ENCODE measurements at regions not wholly inside any gene's neighbourhood (a gene's known extent, or its start where the extent isn't known, plus 50 kb on each side); places are given as distances from the start of the nearest gene placed in this dataset.

DNA sequence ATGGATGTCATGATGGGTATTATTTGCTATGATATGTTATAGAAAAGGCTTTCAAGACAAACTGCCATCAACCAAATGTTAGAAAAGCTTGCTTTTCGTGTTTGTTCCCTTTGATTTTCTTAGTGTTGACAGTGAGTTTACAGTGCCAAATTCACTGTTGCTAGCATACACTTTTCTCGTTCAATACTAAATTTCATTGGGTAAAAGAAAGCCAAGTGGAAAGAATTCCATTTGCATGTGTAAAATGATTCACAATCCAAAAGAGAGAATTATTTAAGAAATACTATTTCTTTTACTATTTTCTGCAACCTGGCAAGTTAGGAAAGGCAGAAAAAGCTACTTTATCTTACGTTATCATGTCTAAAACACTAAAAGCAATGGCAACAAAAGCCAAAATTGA, 301.4 kb downstream of the OTOL1 start:
- in situ Hi-C loops (cut with HindIII; ENCODE audit: extremely low pct_ligation_motif_present, low pct_unique_long_range_greater_than_20kb) (no loop called here), intact Hi-C loops (cut with micrococcal nuclease; ENCODE audit: unreplicated experiment) (no loop called here)
- Histone ChIP-seq H3K9ac (ENCODE audit: insufficient read depth, low read depth, low read length) (no peak overlapping the region), H4K20me1 (ENCODE audit: insufficient read depth, low read length) (no peaks in the 10 kb centered on the region), H3K27ac (ENCODE audit: extremely low read length, insufficient read depth, low read length) (no peak overlapping the region), H3K4me3 (replicated peaks in 1 of 3; ENCODE audit: insufficient read depth in 1 of 3, low read depth in 2 of 3, low read length in 3 of 3) (no peak overlapping the region), H3K9me3 (ENCODE audit: low read length) (no peaks in the 10 kb centered on the region), H3K36me3 (replicated peaks in 1 of 2; ENCODE audit: control insufficient read depth in 1 of 2, insufficient read depth in 2 of 2, low read length in 2 of 2) (no peaks in the 10 kb centered on the region), H3K4me1 (ENCODE audit: insufficient read depth, low read length) (no peaks in the 10 kb centered on the region), H3K27me3 (ENCODE audit: control insufficient read depth in 1 of 2, insufficient read depth in 2 of 2, low read length in 2 of 2) (no peaks in the 10 kb centered on the region), H2AFZ (ENCODE audit: low read length) (no peak overlapping the region), H3K79me2 (ENCODE audit: insufficient read depth, low read length) (no peaks in the 10 kb centered on the region), H3K4me2 (ENCODE audit: low read depth, low read length) (no peak overlapping the region)
- DNase-seq (ENCODE audit: low spot score), result no peak
- FAIRE-seq, result no peak
- POLR2A ChIA-PET, result no interaction called here
- ATAC-seq, result no peak
- no TSS peak for BruUV-seq (replicated peaks)
- CTCF ChIA-PET (ENCODE audit: low intra/inter-chr PET ratio, low total read pairs), result no interaction called here
- TF ChIP-seq CHCHD3 (CRISPR knock-in tag; IDR thresholded peaks at IDR 0.05) (no peak), ARNT (IDR thresholded peaks at IDR 0.05) (no peak), ERF (CRISPR knock-in tag; IDR thresholded peaks at IDR 0.05) (no peak), ZNF432 (CRISPR knock-in tag; IDR thresholded peaks at IDR 0.05; ENCODE audit: borderline replicate concordance) (no peak), ONECUT2 (CRISPR knock-in tag; IDR thresholded peaks at IDR 0.05) (no peak), JUNB (CRISPR knock-in tag; IDR thresholded peaks at IDR 0.05; ENCODE audit: borderline replicate concordance) (no peak), NKX3-1 (CRISPR knock-in tag; IDR thresholded peaks at IDR 0.05) (no peak), TSC22D2 (CRISPR knock-in tag; IDR thresholded peaks at IDR 0.05; ENCODE audit: borderline replicate concordance) (no peak), FOXO1 (CRISPR knock-in tag; IDR thresholded peaks at IDR 0.05) (no peak), ZNF616 (CRISPR knock-in tag; IDR thresholded peaks at IDR 0.05; ENCODE audit: low read depth) (no peak), KDM5B (CRISPR knock-in tag; IDR thresholded peaks at IDR 0.05; ENCODE audit: borderline replicate concordance) (no peak), ZNF547 (CRISPR knock-in tag; IDR thresholded peaks at IDR 0.05) (no peak), NCOA5 (CRISPR knock-in tag; IDR thresholded peaks at IDR 0.05) (no peak), ZKSCAN1 (IDR thresholded peaks at IDR 0.05; ENCODE audit: low read length) (no peak), ZNF761 (CRISPR knock-in tag; conservative IDR thresholded peaks at IDR 0.05) (no peak)
- TF ChIP-seq, protein P1, sequence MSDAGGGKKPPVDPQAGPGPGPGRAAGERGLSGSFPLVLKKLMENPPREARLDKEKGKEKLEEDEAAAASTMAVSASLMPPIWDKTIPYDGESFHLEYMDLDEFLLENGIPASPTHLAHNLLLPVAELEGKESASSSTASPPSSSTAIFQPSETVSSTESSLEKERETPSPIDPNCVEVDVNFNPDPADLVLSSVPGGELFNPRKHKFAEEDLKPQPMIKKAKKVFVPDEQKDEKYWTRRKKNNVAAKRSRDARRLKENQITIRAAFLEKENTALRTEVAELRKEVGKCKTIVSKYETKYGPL (CRISPR knock-in tag; IDR thresholded peaks at IDR 0.05), result no peak
- TF ChIP-seq, protein P2, sequence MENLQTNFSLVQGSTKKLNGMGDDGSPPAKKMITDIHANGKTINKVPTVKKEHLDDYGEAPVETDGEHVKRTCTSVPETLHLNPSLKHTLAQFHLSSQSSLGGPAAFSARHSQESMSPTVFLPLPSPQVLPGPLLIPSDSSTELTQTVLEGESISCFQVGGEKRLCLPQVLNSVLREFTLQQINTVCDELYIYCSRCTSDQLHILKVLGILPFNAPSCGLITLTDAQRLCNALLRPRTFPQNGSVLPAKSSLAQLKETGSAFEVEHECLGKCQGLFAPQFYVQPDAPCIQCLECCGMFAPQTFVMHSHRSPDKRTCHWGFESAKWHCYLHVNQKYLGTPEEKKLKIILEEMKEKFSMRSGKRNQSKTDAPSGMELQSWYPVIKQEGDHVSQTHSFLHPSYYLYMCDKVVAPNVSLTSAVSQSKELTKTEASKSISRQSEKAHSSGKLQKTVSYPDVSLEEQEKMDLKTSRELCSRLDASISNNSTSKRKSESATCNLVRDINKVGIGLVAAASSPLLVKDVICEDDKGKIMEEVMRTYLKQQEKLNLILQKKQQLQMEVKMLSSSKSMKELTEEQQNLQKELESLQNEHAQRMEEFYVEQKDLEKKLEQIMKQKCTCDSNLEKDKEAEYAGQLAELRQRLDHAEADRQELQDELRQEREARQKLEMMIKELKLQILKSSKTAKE (CRISPR knock-in tag; IDR thresholded peaks at IDR 0.05; ENCODE audit: borderline replicate concordance), result no peak
- TF ChIP-seq, protein P3, sequence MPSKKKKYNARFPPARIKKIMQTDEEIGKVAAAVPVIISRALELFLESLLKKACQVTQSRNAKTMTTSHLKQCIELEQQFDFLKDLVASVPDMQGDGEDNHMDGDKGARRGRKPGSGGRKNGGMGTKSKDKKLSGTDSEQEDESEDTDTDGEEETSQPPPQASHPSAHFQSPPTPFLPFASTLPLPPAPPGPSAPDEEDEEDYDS (CRISPR knock-in tag; IDR thresholded peaks at IDR 0.05), result no peak
- TF ChIP-seq, protein P4, sequence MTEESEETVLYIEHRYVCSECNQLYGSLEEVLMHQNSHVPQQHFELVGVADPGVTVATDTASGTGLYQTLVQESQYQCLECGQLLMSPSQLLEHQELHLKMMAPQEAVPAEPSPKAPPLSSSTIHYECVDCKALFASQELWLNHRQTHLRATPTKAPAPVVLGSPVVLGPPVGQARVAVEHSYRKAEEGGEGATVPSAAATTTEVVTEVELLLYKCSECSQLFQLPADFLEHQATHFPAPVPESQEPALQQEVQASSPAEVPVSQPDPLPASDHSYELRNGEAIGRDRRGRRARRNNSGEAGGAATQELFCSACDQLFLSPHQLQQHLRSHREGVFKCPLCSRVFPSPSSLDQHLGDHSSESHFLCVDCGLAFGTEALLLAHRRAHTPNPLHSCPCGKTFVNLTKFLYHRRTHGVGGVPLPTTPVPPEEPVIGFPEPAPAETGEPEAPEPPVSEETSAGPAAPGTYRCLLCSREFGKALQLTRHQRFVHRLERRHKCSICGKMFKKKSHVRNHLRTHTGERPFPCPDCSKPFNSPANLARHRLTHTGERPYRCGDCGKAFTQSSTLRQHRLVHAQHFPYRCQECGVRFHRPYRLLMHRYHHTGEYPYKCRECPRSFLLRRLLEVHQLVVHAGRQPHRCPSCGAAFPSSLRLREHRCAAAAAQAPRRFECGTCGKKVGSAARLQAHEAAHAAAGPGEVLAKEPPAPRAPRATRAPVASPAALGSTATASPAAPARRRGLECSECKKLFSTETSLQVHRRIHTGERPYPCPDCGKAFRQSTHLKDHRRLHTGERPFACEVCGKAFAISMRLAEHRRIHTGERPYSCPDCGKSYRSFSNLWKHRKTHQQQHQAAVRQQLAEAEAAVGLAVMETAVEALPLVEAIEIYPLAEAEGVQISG (CRISPR knock-in tag; IDR thresholded peaks at IDR 0.05), result no peak
- TF ChIP-seq, protein P5, sequence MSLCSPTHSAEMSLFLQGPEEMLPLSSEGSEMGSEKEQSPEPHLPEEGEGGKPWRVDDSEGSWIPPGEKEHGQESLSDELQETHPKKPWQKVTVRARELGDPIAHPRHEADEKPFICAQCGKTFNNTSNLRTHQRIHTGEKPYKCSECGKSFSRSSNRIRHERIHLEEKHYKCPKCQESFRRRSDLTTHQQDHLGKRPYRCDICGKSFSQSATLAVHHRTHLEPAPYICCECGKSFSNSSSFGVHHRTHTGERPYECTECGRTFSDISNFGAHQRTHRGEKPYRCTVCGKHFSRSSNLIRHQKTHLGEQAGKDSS (CRISPR knock-in tag; IDR thresholded peaks at IDR 0.05; ENCODE audit: borderline replicate concordance, low read depth), result no peak
- WGBS (ENCODE audit: low lambda C conversion rate), result 7% methylated on average over 3 of the region's 3 CpGs

All from HepG2 (cell line).